NCI-H146 (cell line): ENCODE measurements at regions not wholly inside any gene's neighbourhood (a gene's known extent, or its start where the extent isn't known, plus 50 kb on each side); places are given as distances from the start of the nearest gene placed in this dataset.
"Not testable (repeated sequence)": the region's sequence is repeated elsewhere in the genome, so short reads cannot be mapped to it uniquely, and the experiment has no call there.

ENCODE experiments used
- DNase-seq: peaks from one replicate; lab custom pipeline; 2025; lab: John Stamatoyannopoulos, UW

DNA sequence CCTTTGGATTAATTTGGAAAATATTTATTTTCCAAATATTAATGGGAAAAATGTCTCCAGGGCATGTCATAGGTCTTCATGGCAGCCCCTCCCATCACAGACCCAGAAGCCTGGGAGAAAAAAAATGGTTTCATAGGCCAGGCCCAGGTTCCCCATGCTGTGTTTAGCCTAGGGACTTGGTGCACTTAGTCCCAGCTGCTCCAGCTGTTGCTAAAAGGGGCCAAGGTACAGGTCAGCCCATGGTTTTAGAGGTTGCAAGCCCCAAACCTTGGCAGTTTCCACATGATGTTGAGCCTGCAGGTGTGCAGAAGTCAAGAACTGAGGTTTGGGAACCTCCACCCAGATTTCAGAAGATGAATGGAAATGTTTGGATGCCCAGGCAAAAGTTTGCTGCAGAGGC is 309.6 kb downstream of the SOCS6 start:
- DNase-seq, result no peak

DNA sequence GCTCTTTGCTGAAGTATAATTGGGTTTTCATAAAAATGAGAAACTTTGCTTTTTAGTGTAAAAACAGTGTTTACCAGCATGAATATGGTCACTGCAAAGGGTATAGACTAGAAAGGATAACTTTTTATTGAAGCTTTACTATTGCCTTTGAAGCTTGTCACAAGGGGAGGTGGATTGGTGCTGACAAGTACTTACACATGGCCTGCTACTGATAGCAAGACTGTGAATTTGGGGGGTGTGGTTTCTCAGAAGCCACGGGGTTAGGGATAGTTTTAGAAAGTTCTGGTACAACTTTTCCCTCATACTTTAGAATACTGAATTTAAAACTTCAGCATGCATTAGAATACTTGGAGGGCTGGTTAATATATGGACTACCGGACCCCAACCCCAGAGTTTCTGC is 294.1 kb downstream of the SOCS6 start:
- no peak for DNase-seq

GRCh38 chr18:70578480-70578879 is 289.6 kb downstream of the SOCS6 start:
- DNase-seq, result peak; percentile 30

DNA sequence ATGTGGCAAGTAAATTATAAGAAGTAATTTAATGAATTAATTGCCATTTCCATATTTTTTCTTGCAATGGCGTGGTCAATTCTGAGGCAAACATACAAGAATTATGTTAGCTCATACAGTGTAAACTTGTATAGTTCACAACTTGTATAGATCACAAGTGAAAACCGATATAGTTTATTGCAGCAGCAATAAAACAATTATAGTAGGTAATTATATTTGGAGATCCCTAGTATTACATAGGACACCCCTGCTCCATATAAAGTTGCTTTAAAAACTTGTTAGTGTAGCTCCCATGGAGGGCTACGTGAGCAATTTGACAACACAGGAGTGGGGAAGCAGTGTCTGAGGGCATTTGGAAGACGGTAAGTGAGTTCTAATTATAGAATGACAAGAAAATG is 288.2 kb downstream of the SOCS6 start:
- DNase-seq, result no peak

- no peak for DNase-seq
These were observed 287.6 kb downstream of the SOCS6 start for GRCh38 chr18:70576276-70577022.

DNA sequence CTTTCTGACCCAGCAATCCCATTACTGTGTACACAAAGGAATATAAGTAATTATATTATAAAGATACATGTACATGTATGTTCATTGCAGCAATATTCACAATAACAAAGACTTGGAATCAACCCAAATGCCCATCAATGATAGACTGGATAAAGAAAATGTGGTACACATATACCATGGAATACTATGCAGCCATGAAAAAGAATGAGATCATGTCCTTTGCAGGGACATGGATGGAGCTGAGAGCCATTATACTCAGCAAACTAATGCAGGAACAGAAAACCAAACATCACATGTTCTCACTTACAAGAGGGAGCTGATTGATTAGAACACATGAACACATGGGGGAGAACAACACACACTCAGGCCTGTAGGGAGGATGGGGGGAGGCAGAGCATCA is 286.1 kb downstream of the SOCS6 start:
- not testable (repeated sequence) for DNase-seq

DNA sequence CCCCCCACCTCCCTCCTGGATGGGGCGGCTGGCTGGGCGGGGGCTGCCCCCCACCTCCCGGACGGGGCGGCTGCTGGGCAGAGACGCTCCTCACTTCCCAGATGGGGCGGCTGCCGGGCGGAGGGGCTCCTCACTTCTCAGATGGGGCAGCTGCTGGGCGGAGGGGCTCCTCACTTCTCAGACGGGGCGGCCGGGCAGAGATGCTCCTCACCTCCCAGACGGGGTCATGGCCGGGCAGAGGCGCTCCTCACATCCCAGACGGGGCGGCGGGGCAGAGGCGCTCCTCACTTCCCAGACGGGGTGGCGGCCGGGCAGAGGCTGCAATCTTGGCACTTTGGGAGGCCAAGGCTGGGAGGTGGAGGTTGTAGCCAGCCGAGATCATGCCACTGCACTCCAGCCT is 280.8 kb downstream of the SOCS6 start:
- DNase-seq, result not testable (repeated sequence)

DNA sequence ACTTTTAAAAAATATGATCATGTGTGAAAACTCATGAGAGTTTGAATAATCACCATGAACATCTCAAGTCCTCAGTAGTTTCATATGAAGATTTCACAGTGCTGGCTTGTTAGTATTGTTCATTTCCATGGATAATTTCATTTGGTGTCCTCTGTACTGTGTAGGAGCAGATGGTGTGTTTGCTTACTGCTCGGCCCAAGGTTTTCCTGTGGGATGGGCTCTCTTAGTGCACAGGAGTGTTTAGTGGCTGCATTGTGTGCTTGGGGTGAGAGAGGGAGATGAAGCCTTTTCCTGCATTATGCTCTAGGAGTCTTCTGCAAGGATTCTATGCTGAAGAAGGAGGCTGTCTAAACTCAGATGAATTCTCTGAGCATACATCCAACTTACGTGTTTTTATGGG is 270.6 kb downstream of the SOCS6 start:
- DNase-seq, result peak; percentile 38

- DNase-seq, result no peak
These were observed 269.5 kb downstream of the SOCS6 start for GRCh38 chr18:70558371-70558770.

GRCh38 chr18:70554854-70555445 is 266.1 kb downstream of the SOCS6 start:
- DNase-seq, result peak; percentile 95

GRCh38 chr18:70553936-70554260 is 265.1 kb downstream of the SOCS6 start:
- peak; percentile 90 for DNase-seq

GRCh38 chr18:70553245-70553935 is 264.5 kb downstream of the SOCS6 start:
- DNase-seq, result peak; percentile 57

GRCh38 chr18:70536370-70537062 is 247.7 kb downstream of the SOCS6 start:
- no peak for DNase-seq

GRCh38 chr18:70535041-70535440 is 246.2 kb downstream of the SOCS6 start:
- DNase-seq, result no peak

GRCh38 chr18:70525322-70525721 is 236.5 kb downstream of the SOCS6 start:
- not testable (repeated sequence) for DNase-seq

- peak; percentile 89 for DNase-seq
These were observed 234.9 kb downstream of the SOCS6 start for GRCh38 chr18:70523792-70524182.

- peak; percentile 99 for DNase-seq
These were observed 234.4 kb downstream of the SOCS6 start for GRCh38 chr18:70523035-70523791.

DNA sequence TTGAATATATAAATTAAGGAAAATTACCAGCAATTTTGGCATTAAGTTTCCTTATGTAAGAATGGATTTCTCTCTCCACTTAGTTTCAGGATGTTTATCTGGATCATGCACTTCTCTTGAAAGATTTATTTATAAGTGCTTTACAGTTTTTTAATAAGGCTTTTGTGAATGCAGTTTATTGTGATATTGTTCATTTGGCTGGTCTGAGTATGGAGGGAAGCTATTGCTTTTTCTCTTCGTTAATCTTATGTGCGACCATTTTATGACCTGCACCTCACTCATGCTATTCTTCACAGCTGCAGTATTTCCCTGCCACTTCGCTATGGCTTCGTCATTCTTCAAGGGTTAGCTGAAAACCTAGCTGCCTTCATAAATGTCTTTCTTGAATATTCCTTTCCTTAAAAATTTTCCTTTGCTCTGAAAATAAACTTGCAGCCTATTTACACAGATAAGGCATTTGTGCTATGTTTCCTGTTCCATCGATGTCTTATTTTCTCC is 233.4 kb downstream of the SOCS6 start:
- DNase-seq, result peak; percentile 46

DNA sequence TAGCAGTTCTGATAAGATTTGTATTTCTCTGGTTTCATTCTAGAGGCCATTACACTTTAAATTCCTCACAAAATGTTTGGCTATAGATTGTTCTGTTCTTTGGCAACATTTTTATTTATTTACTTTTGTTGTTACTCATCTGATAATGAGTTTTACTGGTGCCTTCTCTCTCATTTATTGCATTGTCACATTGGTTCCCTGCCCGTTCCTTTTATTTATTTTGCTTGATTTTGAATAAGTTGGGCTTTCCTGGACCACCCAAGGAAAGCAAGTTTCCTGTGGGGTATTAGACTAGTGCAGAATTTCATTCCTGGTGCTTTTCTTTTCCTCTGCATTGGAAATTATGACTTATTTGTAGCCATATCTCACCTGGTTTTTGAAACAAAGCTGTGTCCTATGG is 232.0 kb downstream of the SOCS6 start:
- no peak for DNase-seq

DNA sequence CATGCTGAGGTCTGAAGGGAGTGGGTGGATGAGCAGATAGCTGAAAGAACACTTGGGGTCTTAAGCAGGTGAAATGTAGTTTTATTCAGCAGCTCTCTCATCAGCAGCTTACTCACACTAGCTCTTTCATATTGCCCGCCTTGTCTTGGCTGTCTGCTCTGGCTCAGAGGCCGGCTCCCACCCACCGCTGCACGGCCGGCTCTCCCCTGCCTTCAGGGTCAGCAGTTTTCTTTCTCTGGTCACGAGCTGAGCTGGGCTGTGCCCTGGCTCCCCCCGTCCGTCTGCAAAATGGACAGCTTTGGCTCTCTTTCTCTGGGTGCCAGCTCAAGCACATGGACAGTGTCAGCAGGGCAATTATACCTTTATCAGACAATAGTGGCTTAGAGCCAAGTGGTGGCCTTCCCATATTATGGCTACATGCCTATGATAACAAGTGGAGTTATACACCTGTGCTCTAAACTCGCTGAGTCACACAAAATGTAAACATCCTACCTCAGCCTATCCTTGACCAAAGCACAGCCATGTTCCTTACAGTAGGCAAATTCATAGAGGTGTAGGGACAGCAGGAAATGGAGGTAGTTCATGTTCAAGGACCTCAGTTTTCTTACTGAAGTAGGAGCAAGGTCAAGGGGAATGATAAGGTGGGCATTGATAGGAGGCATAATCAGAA is 224.8 kb downstream of the SOCS6 start:
- DNase-seq, result peak; percentile 18

DNA sequence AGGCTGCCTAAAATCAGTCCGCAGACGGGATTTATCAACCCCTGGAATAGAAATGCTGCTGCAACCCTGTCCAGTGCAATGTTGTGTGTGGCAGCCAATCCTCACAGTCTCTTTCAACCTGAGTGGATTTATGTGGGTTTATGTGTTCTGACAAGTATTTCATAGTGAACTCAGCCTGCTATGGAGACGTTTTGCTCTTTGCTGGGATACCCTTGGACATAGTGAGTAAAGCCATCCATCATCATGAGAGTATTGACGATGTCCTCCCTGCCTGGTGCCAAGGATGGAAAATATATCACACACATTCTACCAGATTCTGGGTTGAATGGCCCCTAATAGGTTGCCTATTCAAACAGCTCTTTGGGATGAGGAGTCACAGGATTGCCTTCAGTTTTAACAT is 219.1 kb downstream of the SOCS6 start:
- DNase-seq, result no peak
